NCI-H748 (cell line): ENCODE measurements at regions not wholly inside any gene's neighbourhood (a gene's known extent, or its start where the extent isn't known, plus 50 kb on each side); places are given as distances from the start of the nearest gene placed in this dataset.

Experiments
- DNase-seq: peaks from one replicate; lab custom pipeline; 2025; ENCODE audit not compliant: unreplicated experiment; lab: John Stamatoyannopoulos, UW

- peak; percentile 9 for DNase-seq
Measured at GRCh38 chr3:181660337-181660736, 51.4 kb upstream of the SOX2 start.

- DNase-seq: no peak
Measured at GRCh38 chr3:181637456-181637855, 74.3 kb upstream of the SOX2 start.

- no peak for DNase-seq
Measured at GRCh38 chr3:181637056-181637455, 74.7 kb upstream of the SOX2 start.

- DNase-seq: no peak
Measured at GRCh38 chr3:181635141-181635540, 76.6 kb upstream of the SOX2 start.

- DNase-seq: no peak
Measured at GRCh38 chr3:181633556-181633955, 78.2 kb upstream of the SOX2 start.

- DNase-seq: peak; percentile 20
Measured at GRCh38 chr3:181631901-181632300, 79.8 kb upstream of the SOX2 start.

GRCh38 chr3:181630853-181631252 lies 80.9 kb upstream of the SOX2 start:
- no peak for DNase-seq

- no peak for DNase-seq
Measured at GRCh38 chr3:181629711-181630110, 82.0 kb upstream of the SOX2 start.

GRCh38 chr3:181629029-181629428 lies 82.7 kb upstream of the SOX2 start:
- DNase-seq: no peak

- DNase-seq: no peak
Measured at GRCh38 chr3:181628384-181628783, 83.3 kb upstream of the SOX2 start.

GRCh38 chr3:181626036-181626435 lies 85.7 kb upstream of the SOX2 start:
- peak; percentile 50 for DNase-seq

- peak; percentile 84 for DNase-seq
Measured at GRCh38 chr3:181623924-181624694, 87.6 kb upstream of the SOX2 start.

- no peak for DNase-seq
Measured at GRCh38 chr3:181622365-181622764, 89.4 kb upstream of the SOX2 start.

GRCh38 chr3:181619897-181620296 lies 91.8 kb upstream of the SOX2 start:
- DNase-seq: no peak

- no peak for DNase-seq
Measured at GRCh38 chr3:181618260-181618659, 93.5 kb upstream of the SOX2 start.

- no peak for DNase-seq
Measured at GRCh38 chr3:181616088-181617070, 95.3 kb upstream of the SOX2 start.

GRCh38 chr3:181615666-181616065 lies 96.1 kb upstream of the SOX2 start:
- no peak for DNase-seq

GRCh38 chr3:181614878-181615277 lies 96.8 kb upstream of the SOX2 start:
- DNase-seq: peak; percentile 7

GRCh38 chr3:181613813-181614212 lies 97.9 kb upstream of the SOX2 start:
- no peak for DNase-seq

GRCh38 chr3:181613191-181613590 lies 98.5 kb upstream of the SOX2 start:
- DNase-seq: no peak

- peak; percentile 84 for DNase-seq
Measured at GRCh38 chr3:181610973-181611265, 100.8 kb upstream of the SOX2 start.
